ENCODE measurements at regions not wholly inside any gene's neighbourhood (a gene's known extent, or its start where the extent isn't known, plus 50 kb on each side); places are given as distances from the start of the nearest gene placed in this dataset.
"Not testable (repeated sequence)": the region's sequence is repeated elsewhere in the genome, so short reads cannot be mapped to it uniquely, and the experiment has no call there.

- not testable (repeated sequence) for DNase-seq (ENCODE audit: low read depth)
Measured at GRCh38 chr21:6428498-6429092, 4092.8 kb upstream of the TPTE start.

- not testable (repeated sequence) for DNase-seq (ENCODE audit: low read depth)
Measured at GRCh38 chr21:6429924-6430323, 4091.5 kb upstream of the TPTE start.

GRCh38 chr21:6433149-6433548, 4088.2 kb upstream of the TPTE start:
- not testable (repeated sequence) for DNase-seq (ENCODE audit: low read depth)

- DNase-seq (ENCODE audit: low read depth): not testable (repeated sequence)
Measured at GRCh38 chr21:6436205-6436604, 4085.2 kb upstream of the TPTE start.

- not testable (repeated sequence) for DNase-seq (ENCODE audit: low read depth)
Measured at GRCh38 chr21:6436971-6437833, 4084.2 kb upstream of the TPTE start.

GRCh38 chr21:6437834-6438187, 4083.6 kb upstream of the TPTE start:
- not testable (repeated sequence) for DNase-seq (ENCODE audit: low read depth)

GRCh38 chr21:6439058-6439457, 4082.3 kb upstream of the TPTE start:
- not testable (repeated sequence) for DNase-seq (ENCODE audit: low read depth)

- not testable (repeated sequence) for DNase-seq (ENCODE audit: low read depth)
Measured at GRCh38 chr21:6454648-6455340, 4066.6 kb upstream of the TPTE start.

GRCh38 chr21:6456011-6456661, 4065.2 kb upstream of the TPTE start:
- DNase-seq (ENCODE audit: low read depth): not testable (repeated sequence)

- not testable (repeated sequence) for DNase-seq (ENCODE audit: low read depth)
Measured at GRCh38 chr21:6459761-6460160, 4061.6 kb upstream of the TPTE start.

- DNase-seq (ENCODE audit: low read depth): not testable (repeated sequence)
Measured at GRCh38 chr21:6461358-6461757, 4060.0 kb upstream of the TPTE start.

- not testable (repeated sequence) for DNase-seq (ENCODE audit: low read depth)
Measured at GRCh38 chr21:6464419-6464818, 4057.0 kb upstream of the TPTE start.

GRCh38 chr21:6466081-6466698, 4055.2 kb upstream of the TPTE start:
- not testable (repeated sequence) for DNase-seq (ENCODE audit: low read depth)

GRCh38 chr21:6466707-6467106, 4054.7 kb upstream of the TPTE start:
- not testable (repeated sequence) for DNase-seq (ENCODE audit: low read depth)

GRCh38 chr21:6467189-6467774, 4054.1 kb upstream of the TPTE start:
- not testable (repeated sequence) for DNase-seq (ENCODE audit: low read depth)

GRCh38 chr21:6467907-6468306, 4053.5 kb upstream of the TPTE start:
- DNase-seq (ENCODE audit: low read depth): not testable (repeated sequence)

GRCh38 chr21:6468331-6468860, 4053.0 kb upstream of the TPTE start:
- DNase-seq (ENCODE audit: low read depth): not testable (repeated sequence)

GRCh38 chr21:6474250-6474968, 4047.0 kb upstream of the TPTE start:
- DNase-seq (ENCODE audit: low read depth): not testable (repeated sequence)

- not testable (repeated sequence) for DNase-seq (ENCODE audit: low read depth)
Measured at GRCh38 chr21:6481116-6481515, 4040.3 kb upstream of the TPTE start.

- DNase-seq (ENCODE audit: low read depth): not testable (repeated sequence)
Measured at GRCh38 chr21:6482616-6483015, 4038.8 kb upstream of the TPTE start.
